Panc1 (cell line): ENCODE measurements at regions not wholly inside any gene's neighbourhood (a gene's known extent, or its start where the extent isn't known, plus 50 kb on each side); places are given as distances from the start of the nearest gene placed in this dataset.
"Not testable (repeated sequence)": the region's sequence is repeated elsewhere in the genome, so short reads cannot be mapped to it uniquely, and the experiment has no call there.

ENCODE experiments used
- ATAC-seq: fragments of 200-7000 bp; cut with Tn5 transposase; 2 replicates; pipeline ENCODE4 v1.9.1; 2020; ENCODE audit warnings: mild to moderate bottlenecking, moderate library complexity
- BruUV-seq: library from RNA; stranded (reverse); fragments of 400-500 nt; replicated peaks from 2 replicates; lab custom pipeline; 2021; lab: Mats Ljungman, UMichigan
- CTCF ChIA-PET: fragments of 300-600 bp; sonication (Branson Sonifier 250); formaldehyde crosslinking; loops from one replicate; lab custom pipeline; 2022; ENCODE audit warnings: antibody characterized with exemption; lab: Charles Lee
- POLR2A ChIA-PET: fragments of 300-600 bp; sonication (Branson Sonifier 250); formaldehyde crosslinking; loops from one replicate; lab custom pipeline; 2022; ENCODE audit warnings: antibody characterized with exemption; lab: Charles Lee
- DNase-seq: peaks from one replicate; pipeline ENCODE4 v3.0.0-alpha.2; 2010; ENCODE audit warnings: low read depth, low spot score
- H3K27ac ChIP-seq: 2 replicates; pipeline ENCODE4 v1.5.1; 2011; ENCODE audit warnings: mild to moderate bottlenecking, low read length, inconsistent platforms
- H3K27me3 ChIP-seq: fragments of 200-500 bp; sonication (Bioruptor generic); 2 replicates; pipeline ENCODE4 v1.6.0; 2014; ENCODE audit warnings: low read length, inconsistent platforms; ENCODE audit not compliant: control insufficient read depth, insufficient read depth
- H3K36me3 ChIP-seq: fragments of 200-500 bp; sonication (Bioruptor generic); 2 replicates; pipeline ENCODE4 v1.5.1; 2014; ENCODE audit warnings: inconsistent platforms, mild to moderate bottlenecking, low read length, moderate library complexity; ENCODE audit not compliant: control insufficient read depth, insufficient read depth
- H3K4me1 ChIP-seq: 2 replicates; pipeline ENCODE4 v1.5.1; 2011; ENCODE audit warnings: inconsistent platforms, mild to moderate bottlenecking, low read length, moderate library complexity; ENCODE audit not compliant: control insufficient read depth, insufficient read depth
- H3K4me3 ChIP-seq, 2 experiments: 2 replicates each; pipeline ENCODE4 v1.5.1; 2011 to 2012; ENCODE audit warnings: low read depth in 2 of 2, low read length in 2 of 2, mild to moderate bottlenecking in 2 of 2, inconsistent platforms in 1 of 2, moderate library complexity in 1 of 2
- H3K9me3 ChIP-seq: fragments of 200-500 bp; sonication (Bioruptor generic); 2 replicates; pipeline ENCODE4 v1.5.1; 2014; ENCODE audit warnings: low read depth, mild to moderate bottlenecking, inconsistent platforms, low read length, moderate library complexity; ENCODE audit not compliant: control insufficient read depth, insufficient read depth
- POLR2AphosphoS5 ChIP-seq: IDR thresholded peaks from 2 replicates; pipeline ENCODE4 v1.6.1; 2012; ENCODE audit warnings: mild to moderate bottlenecking, low read depth, low read length, moderate library complexity
- SIN3A ChIP-seq: IDR thresholded peaks from 2 replicates; pipeline ENCODE4 v1.6.1; 2012; ENCODE audit warnings: low read depth, mild to moderate bottlenecking, low read length, moderate library complexity, borderline replicate concordance; ENCODE audit not compliant: insufficient read depth
- TCF7L2 ChIP-seq: IDR thresholded peaks from 2 replicates; pipeline ENCODE4 v1.6.1; 2011; ENCODE audit warnings: mild to moderate bottlenecking, low read depth, low read length, inconsistent platforms
- in situ Hi-C: cut with HindIII; loops from 2 replicates; pipeline ENCODE4 v1.10.0; 2016; ENCODE audit warnings: low sequenced_read_pairs, low pct_unique_long_range_greater_than_20kb
- intact Hi-C: fragments of 100-400 bp; cut with micrococcal nuclease; formaldehyde crosslinking; loops from one replicate; pipeline ENCODE4 v1.10.0; 2022; ENCODE audit not compliant: unreplicated experiment
- TF ChIP-seq, protein P1 (sequence below), 2 experiments: IDR thresholded peaks; 2 replicates each; pipeline ENCODE4 v1.6.1; 2011 to 2012; ENCODE audit warnings: low read depth in 2 of 2, control low read depth in 1 of 2, low read length in 1 of 2, mild to moderate bottlenecking in 1 of 2, moderate library complexity in 1 of 2; ENCODE audit not compliant: insufficient read depth in 1 of 2
- TF ChIP-seq, protein P2 (sequence below): fragments of 450-650 bp; IDR thresholded peaks from 2 replicates; pipeline ENCODE4 v1.5.1; 2017; ENCODE audit warnings: mild to moderate bottlenecking

DNA sequence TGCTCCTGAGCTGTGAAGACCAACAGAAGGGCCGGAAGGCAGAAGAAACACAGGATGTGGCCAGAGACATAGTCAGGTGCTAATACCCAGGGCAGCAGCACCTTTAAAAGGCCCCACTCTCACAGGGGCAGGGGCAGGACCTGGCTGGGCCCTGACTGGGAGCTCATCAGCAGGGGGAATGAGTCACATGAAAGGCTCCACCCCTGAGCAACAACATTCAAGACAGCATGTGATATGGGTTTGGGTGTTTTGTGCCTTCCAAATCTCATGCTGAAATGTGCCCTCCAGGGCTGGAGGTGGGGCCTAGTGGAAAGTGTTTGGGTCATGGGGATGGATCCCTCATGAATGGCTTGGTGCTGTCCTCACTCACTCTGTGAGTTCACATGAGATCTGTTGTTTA lies 181.7 kb downstream of the ERCC6L2 start:
- ChIA-PET POLR2A (no interaction called here), CTCF (no interaction called here)
- no peak for ATAC-seq
- no peak for DNase-seq
- Histone ChIP-seq H3K27ac (no peak overlapping the region), H3K4me3 (no peak overlapping the region), H3K9me3 (no peaks in the 10 kb centered on the region), H3K27me3 (no peaks in the 10 kb centered on the region; the same call in 1 of the 2 replicates), H3K36me3 (no peaks in the 10 kb centered on the region), H3K4me1 (no peaks in the 10 kb centered on the region)
- no peak for TF ChIP-seq TCF7L2
- TF ChIP-seq, protein P1, sequence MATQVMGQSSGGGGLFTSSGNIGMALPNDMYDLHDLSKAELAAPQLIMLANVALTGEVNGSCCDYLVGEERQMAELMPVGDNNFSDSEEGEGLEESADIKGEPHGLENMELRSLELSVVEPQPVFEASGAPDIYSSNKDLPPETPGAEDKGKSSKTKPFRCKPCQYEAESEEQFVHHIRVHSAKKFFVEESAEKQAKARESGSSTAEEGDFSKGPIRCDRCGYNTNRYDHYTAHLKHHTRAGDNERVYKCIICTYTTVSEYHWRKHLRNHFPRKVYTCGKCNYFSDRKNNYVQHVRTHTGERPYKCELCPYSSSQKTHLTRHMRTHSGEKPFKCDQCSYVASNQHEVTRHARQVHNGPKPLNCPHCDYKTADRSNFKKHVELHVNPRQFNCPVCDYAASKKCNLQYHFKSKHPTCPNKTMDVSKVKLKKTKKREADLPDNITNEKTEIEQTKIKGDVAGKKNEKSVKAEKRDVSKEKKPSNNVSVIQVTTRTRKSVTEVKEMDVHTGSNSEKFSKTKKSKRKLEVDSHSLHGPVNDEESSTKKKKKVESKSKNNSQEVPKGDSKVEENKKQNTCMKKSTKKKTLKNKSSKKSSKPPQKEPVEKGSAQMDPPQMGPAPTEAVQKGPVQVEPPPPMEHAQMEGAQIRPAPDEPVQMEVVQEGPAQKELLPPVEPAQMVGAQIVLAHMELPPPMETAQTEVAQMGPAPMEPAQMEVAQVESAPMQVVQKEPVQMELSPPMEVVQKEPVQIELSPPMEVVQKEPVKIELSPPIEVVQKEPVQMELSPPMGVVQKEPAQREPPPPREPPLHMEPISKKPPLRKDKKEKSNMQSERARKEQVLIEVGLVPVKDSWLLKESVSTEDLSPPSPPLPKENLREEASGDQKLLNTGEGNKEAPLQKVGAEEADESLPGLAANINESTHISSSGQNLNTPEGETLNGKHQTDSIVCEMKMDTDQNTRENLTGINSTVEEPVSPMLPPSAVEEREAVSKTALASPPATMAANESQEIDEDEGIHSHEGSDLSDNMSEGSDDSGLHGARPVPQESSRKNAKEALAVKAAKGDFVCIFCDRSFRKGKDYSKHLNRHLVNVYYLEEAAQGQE (IDR thresholded peaks at IDR 0.05; ENCODE audit: insufficient read depth in 1 of 2, low read depth in 2 of 2, low read length in 1 of 2): no peak
- TF ChIP-seq, protein P2, sequence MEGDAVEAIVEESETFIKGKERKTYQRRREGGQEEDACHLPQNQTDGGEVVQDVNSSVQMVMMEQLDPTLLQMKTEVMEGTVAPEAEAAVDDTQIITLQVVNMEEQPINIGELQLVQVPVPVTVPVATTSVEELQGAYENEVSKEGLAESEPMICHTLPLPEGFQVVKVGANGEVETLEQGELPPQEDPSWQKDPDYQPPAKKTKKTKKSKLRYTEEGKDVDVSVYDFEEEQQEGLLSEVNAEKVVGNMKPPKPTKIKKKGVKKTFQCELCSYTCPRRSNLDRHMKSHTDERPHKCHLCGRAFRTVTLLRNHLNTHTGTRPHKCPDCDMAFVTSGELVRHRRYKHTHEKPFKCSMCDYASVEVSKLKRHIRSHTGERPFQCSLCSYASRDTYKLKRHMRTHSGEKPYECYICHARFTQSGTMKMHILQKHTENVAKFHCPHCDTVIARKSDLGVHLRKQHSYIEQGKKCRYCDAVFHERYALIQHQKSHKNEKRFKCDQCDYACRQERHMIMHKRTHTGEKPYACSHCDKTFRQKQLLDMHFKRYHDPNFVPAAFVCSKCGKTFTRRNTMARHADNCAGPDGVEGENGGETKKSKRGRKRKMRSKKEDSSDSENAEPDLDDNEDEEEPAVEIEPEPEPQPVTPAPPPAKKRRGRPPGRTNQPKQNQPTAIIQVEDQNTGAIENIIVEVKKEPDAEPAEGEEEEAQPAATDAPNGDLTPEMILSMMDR: no peak
- no peak for TF ChIP-seq SIN3A
- no peak for TF ChIP-seq POLR2AphosphoS5
- intact Hi-C loops: no loop called here
- no TSS peak for BruUV-seq
- in situ Hi-C loops: no loop called here

DNA sequence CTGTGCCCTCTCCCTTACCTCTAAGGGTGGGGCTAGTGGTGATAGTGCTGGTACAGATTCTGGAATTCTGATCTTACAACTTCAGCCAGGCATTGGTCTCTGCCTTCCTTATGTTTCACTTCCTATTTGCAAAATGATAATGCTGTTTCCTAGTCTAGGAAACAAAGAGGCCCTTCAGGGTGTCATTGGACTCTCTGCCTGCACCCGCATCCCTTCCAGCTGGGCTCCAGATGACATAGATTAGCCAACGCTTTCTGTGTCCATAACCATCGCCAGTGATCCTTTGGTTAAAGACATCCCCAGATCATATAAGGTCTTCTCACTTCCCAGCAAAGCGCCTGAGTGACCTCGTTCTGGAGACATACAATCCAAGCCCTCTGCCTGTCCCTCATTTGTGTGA lies 180.7 kb downstream of the ERCC6L2 start:
- POLR2A ChIA-PET: no interaction called here
- BruUV-seq: no TSS peak
- Histone ChIP-seq H3K4me3 (no peak overlapping the region), H3K27ac (no peak overlapping the region), H3K27me3 (no peaks in the 10 kb centered on the region; the same call in 1 of the 2 replicates), H3K4me1 (no peaks in the 10 kb centered on the region), H3K9me3 (no peaks in the 10 kb centered on the region), H3K36me3 (no peaks in the 10 kb centered on the region)
- CTCF ChIA-PET: interaction anchor here (0.6 kb wide), 1 partner anchor 42 kb away, joined by 6 read pairs; no protein-coding TSS in a partner anchor
- no peak for DNase-seq
- no peak for ATAC-seq
- intact Hi-C loops (no loop called here), in situ Hi-C loops (no loop called here)
- TF ChIP-seq, protein P2: no peak
- TF ChIP-seq SIN3A (no peak), TCF7L2 (no peak), POLR2AphosphoS5 (no peak)
- TF ChIP-seq, protein P1 (IDR thresholded peaks at IDR 0.05; ENCODE audit: insufficient read depth in 1 of 2, low read depth in 2 of 2, low read length in 1 of 2): no peak

DNA sequence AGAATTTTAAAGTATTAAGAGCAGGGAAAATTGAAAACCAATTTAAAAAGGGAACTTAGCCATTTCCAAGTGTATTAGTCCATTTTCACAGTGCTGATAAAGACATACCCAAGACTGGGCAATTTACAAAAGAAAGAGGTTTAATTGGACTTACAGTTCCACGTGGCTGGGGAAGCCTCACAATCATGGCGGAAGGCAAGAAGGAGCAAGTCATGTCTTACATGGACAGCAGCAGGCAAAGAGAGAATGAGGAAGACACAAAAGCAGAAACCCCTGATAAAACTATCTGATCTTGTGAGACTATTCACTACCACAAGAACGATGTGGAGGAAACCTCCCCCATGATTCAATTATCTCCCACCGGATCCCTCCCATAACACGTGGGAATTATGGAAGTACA lies 178.8 kb downstream of the ERCC6L2 start:
- H3K9me3 ChIP-seq, in situ Hi-C loops, DNase-seq, BruUV-seq, H3K4me1 ChIP-seq, H3K27ac ChIP-seq, H3K4me3 ChIP-seq, H3K36me3 ChIP-seq, CTCF ChIA-PET, H3K27me3 ChIP-seq, ATAC-seq, intact Hi-C loops: not testable (repeated sequence)
- POLR2A ChIA-PET: interaction anchor here (0.6 kb wide), 1 partner anchor 30 kb away, joined by 5 read pairs; no protein-coding TSS in a partner anchor
